Uterus (tissue), 3 donors: ENCODE measurements at regions not wholly inside any gene's neighbourhood (a gene's known extent, or its start where the extent isn't known, plus 50 kb on each side); places are given as distances from the start of the nearest gene placed in this dataset.

Experiments
- DNase-seq, 2 donors: peaks; one replicate each; pipeline ENCODE4 v3.0.0-alpha.2; 2019 to 2020
- H3K27ac ChIP-seq, 2 donors: fragments of 200-600 bp; sonication (generic); 1 replicate in 1 of 2; 2 replicates in 1 of 2; pipeline ENCODE4 v1.5.1; 2016 to 2018
- H3K27me3 ChIP-seq, 2 donors: fragments of 200-600 bp; sonication (generic); one replicate each; pipeline ENCODE4 v1.5.1; 2018 to 2019; ENCODE audit warnings: control low read depth in 1 of 2
- H3K36me3 ChIP-seq, 2 donors: fragments of 200-600 bp; sonication (generic); one replicate each; pipeline ENCODE4 v1.5.1; 2019; ENCODE audit warnings: control low read depth in 1 of 2
- H3K4me1 ChIP-seq, 2 donors: fragments of 200-600 bp; sonication (generic); one replicate each; pipeline ENCODE4 v1.5.1; 2018 to 2019; ENCODE audit warnings: control low read depth in 1 of 2
- H3K4me3 ChIP-seq, 2 donors: fragments of 200-600 bp; sonication (generic); 1 replicate in 1 of 2; 2 replicates in 1 of 2; pipeline ENCODE4 v1.5.1; 2018 to 2019; ENCODE audit warnings: mild to moderate bottlenecking in 1 of 2
- H3K9me3 ChIP-seq, 2 donors: fragments of 200-600 bp; sonication (generic); one replicate each; pipeline ENCODE4 v1.5.1; 2019; ENCODE audit warnings: control low read depth in 1 of 2
- POLR2A ChIP-seq, 2 donors: fragments of 450-650 bp; IDR thresholded peaks; one replicate each; pipeline ENCODE4 v1.6.1; 2016; ENCODE audit warnings: antibody characterized with exemption in 2 of 2, mild to moderate bottlenecking in 1 of 2, moderate library complexity in 1 of 2
- intact Hi-C: fragments of 100-400 bp; cut with DNase I; formaldehyde crosslinking; loops from one replicate; pipeline ENCODE4 v1.15.1; 2023; ENCODE audit warnings: low total_unique reads
- TF ChIP-seq, protein P1 (sequence below), 4 experiments: fragments of 200-600 bp in 2 of 4; fragments of 450-650 bp in 2 of 4; sonication (generic) in 2 of 4; IDR thresholded peaks; one replicate each; pipeline ENCODE4 v1.5.1; 2016 to 2019; ENCODE audit warnings: antibody characterized with exemption in 4 of 4, mild to moderate bottlenecking in 2 of 4, moderate library complexity in 1 of 4
- donor health status: DM: yes; HTN: yes; CAD: no.

DNA sequence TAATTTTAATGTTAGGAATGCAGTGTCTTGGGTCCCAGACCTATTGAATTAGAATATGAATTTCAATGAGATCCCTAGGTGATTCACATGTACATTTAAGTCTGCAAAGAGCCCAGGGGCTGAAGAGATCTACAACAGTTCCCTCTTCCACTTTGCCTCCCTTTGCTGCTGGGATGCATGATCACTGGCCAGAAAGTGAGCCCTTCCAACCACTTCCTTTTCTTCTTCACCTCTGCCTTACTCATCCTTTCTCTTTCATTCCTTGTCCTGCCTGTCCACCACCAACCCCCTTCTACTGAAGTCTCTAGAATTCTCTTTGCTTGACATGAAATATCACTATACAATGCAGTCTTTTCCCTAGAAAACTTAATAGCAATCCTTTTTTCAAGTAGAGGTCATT, 222.4 kb upstream of the LRIG1 start:
- Histone ChIP-seq H3K36me3 (no peaks in the 10 kb centered on the region), H3K27ac (no peak overlapping the region), H3K27me3 (no peaks in the 10 kb centered on the region), H3K4me1 (no peaks in the 10 kb centered on the region), H3K9me3 (no peaks in the 10 kb centered on the region), H3K4me3 (no peak overlapping the region)
- TF ChIP-seq POLR2A (IDR thresholded peaks at IDR 0.05): no peak
- TF ChIP-seq, protein P1, sequence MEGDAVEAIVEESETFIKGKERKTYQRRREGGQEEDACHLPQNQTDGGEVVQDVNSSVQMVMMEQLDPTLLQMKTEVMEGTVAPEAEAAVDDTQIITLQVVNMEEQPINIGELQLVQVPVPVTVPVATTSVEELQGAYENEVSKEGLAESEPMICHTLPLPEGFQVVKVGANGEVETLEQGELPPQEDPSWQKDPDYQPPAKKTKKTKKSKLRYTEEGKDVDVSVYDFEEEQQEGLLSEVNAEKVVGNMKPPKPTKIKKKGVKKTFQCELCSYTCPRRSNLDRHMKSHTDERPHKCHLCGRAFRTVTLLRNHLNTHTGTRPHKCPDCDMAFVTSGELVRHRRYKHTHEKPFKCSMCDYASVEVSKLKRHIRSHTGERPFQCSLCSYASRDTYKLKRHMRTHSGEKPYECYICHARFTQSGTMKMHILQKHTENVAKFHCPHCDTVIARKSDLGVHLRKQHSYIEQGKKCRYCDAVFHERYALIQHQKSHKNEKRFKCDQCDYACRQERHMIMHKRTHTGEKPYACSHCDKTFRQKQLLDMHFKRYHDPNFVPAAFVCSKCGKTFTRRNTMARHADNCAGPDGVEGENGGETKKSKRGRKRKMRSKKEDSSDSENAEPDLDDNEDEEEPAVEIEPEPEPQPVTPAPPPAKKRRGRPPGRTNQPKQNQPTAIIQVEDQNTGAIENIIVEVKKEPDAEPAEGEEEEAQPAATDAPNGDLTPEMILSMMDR (IDR thresholded peaks at IDR 0.05): no peak
- DNase-seq: no peak
- intact Hi-C loops: no loop called here

DNA sequence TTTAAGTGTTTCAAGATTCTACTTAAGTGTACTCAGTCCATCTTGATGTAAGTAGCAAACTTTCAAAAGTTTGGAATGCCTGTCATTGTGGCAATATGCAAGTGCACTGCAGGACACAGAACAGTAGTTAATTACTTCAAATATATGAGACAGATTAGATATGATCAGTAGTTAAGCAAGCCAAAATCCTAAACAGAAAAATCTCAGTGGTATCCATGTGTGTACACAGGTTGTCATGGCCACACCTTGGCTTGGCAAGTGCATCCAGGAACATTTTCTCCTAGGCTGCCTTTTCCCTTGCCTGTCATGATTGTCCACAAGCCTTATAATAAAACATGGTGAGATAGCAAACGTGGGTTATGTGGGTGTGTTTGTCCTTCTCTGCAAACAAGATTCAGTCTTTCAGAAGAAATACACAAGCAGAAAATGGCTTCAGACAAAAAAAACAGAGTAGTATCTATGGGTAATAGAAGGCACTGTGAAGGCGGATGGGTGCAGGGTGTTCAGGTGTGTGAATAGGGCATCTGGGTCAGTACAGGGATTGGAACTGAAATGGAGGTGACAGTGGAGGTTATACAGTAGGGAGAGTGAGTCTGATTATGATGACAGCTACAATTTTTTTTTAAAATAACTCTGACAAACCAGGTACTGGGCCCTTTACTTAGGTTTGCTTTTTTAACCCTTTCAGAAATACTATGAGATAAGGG, 229.0 kb upstream of the LRIG1 start:
- no peak overlapping the region for H3K4me3 ChIP-seq
- H3K27me3 ChIP-seq: no peaks in the 10 kb centered on the region
- H3K27ac ChIP-seq: no peak overlapping the region
- intact Hi-C loops: no loop called here
- H3K4me1 ChIP-seq: no peaks in the 10 kb centered on the region
- DNase-seq: no peak
- no peaks in the 10 kb centered on the region for H3K9me3 ChIP-seq
- TF ChIP-seq, protein P1 (IDR thresholded peaks at IDR 0.05): no peak
- no peak for TF ChIP-seq POLR2A (IDR thresholded peaks at IDR 0.05)
- no peaks in the 10 kb centered on the region for H3K36me3 ChIP-seq

DNA sequence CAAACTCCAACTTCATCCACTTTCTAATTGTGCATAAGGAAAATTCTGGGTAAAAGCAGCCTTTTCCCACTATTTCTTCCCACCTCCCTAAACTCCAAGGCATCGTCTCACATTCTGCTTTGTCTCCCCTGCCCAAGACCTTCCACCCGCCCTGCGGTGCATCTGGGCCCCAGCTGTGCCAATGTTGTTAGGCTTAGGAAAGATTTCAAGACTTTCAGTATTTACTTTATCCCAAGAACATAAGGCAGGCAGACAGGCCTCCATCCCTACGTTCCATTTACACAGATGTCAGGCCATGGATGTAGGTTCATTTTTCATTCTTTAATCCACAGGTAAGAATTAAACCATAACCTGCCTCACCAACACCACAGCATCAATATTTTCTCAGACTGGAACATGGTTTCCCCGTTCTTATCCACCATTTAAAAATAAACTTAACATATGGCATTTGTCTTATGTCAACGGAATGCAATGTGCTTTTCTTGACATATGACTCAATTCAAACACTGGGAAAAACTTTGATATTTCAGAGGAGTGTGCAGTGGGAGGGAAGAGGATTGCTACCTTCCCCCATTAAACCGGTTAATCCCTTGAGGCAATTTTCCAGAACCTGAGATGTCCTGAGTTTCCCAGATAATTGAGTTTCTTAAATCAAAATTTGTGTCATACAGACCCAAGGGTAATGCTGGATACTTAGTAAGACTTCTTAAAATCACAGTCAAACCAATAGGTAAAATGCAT, 238.0 kb upstream of the LRIG1 start:
- no peak overlapping the region for H3K4me3 ChIP-seq
- no peaks in the 10 kb centered on the region for H3K36me3 ChIP-seq
- H3K9me3 ChIP-seq: no peaks in the 10 kb centered on the region
- TF ChIP-seq POLR2A (IDR thresholded peaks at IDR 0.05): no peak
- TF ChIP-seq, protein P1 (IDR thresholded peaks at IDR 0.05): no peak
- H3K27me3 ChIP-seq: no peaks in the 10 kb centered on the region
- no peaks in the 10 kb centered on the region for H3K4me1 ChIP-seq
- intact Hi-C loops: no loop called here
- H3K27ac ChIP-seq: no peak overlapping the region
- DNase-seq: no peak

DNA sequence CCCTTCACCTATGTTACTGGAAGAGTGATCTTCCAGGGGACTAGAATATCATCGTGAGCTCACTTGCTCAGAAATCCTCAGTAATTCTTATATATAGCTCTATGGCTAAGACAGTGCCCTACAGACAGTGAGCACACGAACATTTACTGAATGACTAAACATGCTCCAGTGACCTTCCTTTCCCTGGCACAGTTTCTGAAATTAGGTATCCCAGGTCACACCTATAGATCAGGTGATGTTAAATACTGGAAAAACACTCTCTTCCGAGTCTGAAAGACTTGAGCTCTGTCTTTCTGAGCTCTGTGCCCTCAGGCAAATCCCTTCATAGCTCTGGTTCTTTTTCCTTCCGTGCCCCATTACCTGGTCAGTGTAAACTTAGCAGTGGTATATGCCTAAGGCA, 239.4 kb upstream of the LRIG1 start:
- no peak overlapping the region for H3K27ac ChIP-seq
- intact Hi-C loops: no loop called here

DNA sequence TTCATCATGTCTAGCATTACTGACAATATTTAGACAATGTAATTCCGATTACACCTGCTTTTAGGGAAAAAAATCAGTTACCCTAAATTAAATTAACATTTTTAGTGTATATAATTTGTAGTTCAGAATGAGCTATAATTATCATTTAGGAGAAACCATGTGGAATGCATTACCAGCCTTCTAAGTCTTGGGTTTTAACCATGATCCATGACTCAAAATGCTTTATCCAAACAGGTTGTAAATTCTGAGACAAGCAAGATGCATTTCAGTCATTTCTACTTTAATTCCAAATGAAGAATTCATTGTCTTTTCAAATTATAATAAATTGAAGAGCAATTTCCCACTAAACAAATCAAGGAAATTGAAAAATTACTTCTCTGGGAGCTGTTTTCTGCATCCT, 243.7 kb upstream of the LRIG1 start:
- DNase-seq: no peak
- Histone ChIP-seq H3K27me3 (no peaks in the 10 kb centered on the region), H3K9me3 (no peaks in the 10 kb centered on the region), H3K36me3 (no peaks in the 10 kb centered on the region), H3K27ac (no peak overlapping the region), H3K4me3 (no peak overlapping the region), H3K4me1 (no peaks in the 10 kb centered on the region)
- TF ChIP-seq POLR2A (IDR thresholded peaks at IDR 0.05): no peak
- TF ChIP-seq, protein P1 (IDR thresholded peaks at IDR 0.05): no peak
- intact Hi-C loops: no loop called here

More for the DNA sequence above, 239.4 kb upstream of the LRIG1 start:
- no peaks in the 10 kb centered on the region for H3K36me3 ChIP-seq
- H3K27me3 ChIP-seq: no peaks in the 10 kb centered on the region
- no peak for DNase-seq
- no peaks in the 10 kb centered on the region for H3K9me3 ChIP-seq
- no peak overlapping the region for H3K4me3 ChIP-seq
- TF ChIP-seq POLR2A (IDR thresholded peaks at IDR 0.05): no peak
- H3K4me1 ChIP-seq: no peaks in the 10 kb centered on the region
